ENCODE measurements at regions not wholly inside any gene's neighbourhood (a gene's known extent, or its start where the extent isn't known, plus 50 kb on each side); places are given as distances from the start of the nearest gene placed in this dataset.

DNA sequence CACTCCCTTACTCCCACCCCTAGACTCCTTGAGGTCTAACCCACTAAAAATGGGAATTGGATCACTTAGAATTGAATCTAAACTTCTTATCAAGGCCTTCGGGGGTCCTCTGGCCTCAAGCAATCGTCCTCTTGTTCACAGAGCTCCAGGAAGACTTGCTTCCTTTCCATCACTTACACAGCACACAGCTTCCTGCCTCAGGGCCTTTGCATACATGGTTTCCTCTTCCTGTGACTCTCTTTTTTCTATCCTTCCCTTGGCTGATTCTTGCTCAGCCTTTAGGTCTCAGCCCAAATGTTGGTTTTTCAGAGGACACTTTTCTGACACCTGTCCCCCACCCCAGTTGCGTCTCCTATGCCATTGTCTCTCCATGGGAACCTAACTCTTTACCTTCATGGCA, 50.0 kb upstream of the ALDH1B1 start:
- H3K27me3 ChIP-seq (ENCODE audit: insufficient read depth, low read depth), result no peaks in the 10 kb centered on the region
- TF ChIP-seq, protein P1, sequence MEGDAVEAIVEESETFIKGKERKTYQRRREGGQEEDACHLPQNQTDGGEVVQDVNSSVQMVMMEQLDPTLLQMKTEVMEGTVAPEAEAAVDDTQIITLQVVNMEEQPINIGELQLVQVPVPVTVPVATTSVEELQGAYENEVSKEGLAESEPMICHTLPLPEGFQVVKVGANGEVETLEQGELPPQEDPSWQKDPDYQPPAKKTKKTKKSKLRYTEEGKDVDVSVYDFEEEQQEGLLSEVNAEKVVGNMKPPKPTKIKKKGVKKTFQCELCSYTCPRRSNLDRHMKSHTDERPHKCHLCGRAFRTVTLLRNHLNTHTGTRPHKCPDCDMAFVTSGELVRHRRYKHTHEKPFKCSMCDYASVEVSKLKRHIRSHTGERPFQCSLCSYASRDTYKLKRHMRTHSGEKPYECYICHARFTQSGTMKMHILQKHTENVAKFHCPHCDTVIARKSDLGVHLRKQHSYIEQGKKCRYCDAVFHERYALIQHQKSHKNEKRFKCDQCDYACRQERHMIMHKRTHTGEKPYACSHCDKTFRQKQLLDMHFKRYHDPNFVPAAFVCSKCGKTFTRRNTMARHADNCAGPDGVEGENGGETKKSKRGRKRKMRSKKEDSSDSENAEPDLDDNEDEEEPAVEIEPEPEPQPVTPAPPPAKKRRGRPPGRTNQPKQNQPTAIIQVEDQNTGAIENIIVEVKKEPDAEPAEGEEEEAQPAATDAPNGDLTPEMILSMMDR (conservative IDR thresholded peaks at IDR 0.05; ENCODE audit: low read depth, low read length), result no peak
- no peaks in the 10 kb centered on the region for H4K20me1 ChIP-seq (ENCODE audit: insufficient read depth)
- no peak overlapping the region for H3K4me3 ChIP-seq (IDR thresholded peaks at IDR 0.05; ENCODE audit: insufficient read depth, low read depth, low read length)
- H3K79me2 ChIP-seq (ENCODE audit: insufficient read depth, low read depth), result no peaks in the 10 kb centered on the region
- no peaks in the 10 kb centered on the region for H3K4me1 ChIP-seq (ENCODE audit: low read depth, poor library complexity, severe bottlenecking)
- H2AFZ ChIP-seq (ENCODE audit: low read depth), result no peak overlapping the region
- H3K27ac ChIP-seq, result no peak overlapping the region
- H3K36me3 ChIP-seq (ENCODE audit: insufficient read depth), result no peaks in the 10 kb centered on the region
- no peak overlapping the region for H3K9ac ChIP-seq
- H3K4me2 ChIP-seq, result no peak overlapping the region

GRCh38 chr9:38342096-38342495, 50.4 kb upstream of the ALDH1B1 start:
- no peaks in the 10 kb centered on the region for H4K20me1 ChIP-seq (ENCODE audit: insufficient read depth)
- H3K4me3 ChIP-seq (IDR thresholded peaks at IDR 0.05; ENCODE audit: insufficient read depth, low read depth, low read length), result no peak overlapping the region
- no peaks in the 10 kb centered on the region for H3K36me3 ChIP-seq (ENCODE audit: insufficient read depth)
- H2AFZ ChIP-seq (ENCODE audit: low read depth), result no peak overlapping the region
- no peaks in the 10 kb centered on the region for H3K4me1 ChIP-seq (ENCODE audit: low read depth, poor library complexity, severe bottlenecking)
- H3K79me2 ChIP-seq (ENCODE audit: insufficient read depth, low read depth), result no peaks in the 10 kb centered on the region
- H3K4me2 ChIP-seq, result no peak overlapping the region
- no peaks in the 10 kb centered on the region for H3K27me3 ChIP-seq (ENCODE audit: insufficient read depth, low read depth)
- TF ChIP-seq, protein P1 (conservative IDR thresholded peaks at IDR 0.05; ENCODE audit: low read depth, low read length), result no peak
- no peak overlapping the region for H3K9ac ChIP-seq
- H3K27ac ChIP-seq, result no peak overlapping the region

DNA sequence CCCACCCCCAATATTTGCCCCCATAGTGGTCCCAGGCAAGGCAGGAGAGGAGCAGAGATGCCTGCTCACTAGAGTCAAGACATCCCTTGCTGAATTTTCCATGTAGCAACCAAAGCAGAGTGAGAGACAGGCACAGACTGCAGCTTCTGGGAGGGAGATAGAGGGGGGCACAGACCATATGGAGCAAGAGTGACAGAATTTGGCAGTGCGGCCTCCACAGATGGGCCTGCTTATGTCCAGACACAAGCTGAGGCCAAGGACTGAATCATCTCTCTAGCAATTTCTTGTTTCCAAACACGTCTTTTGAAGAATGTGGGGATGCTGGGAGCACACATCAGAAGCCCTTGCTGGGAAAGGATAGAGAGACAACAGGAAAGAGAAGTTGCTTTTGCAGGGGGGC, 53.0 kb upstream of the ALDH1B1 start:
- Histone ChIP-seq H3K79me2 (ENCODE audit: insufficient read depth, low read depth) (no peaks in the 10 kb centered on the region), H3K27ac (no peak overlapping the region), H3K36me3 (ENCODE audit: insufficient read depth) (no peaks in the 10 kb centered on the region), H3K9ac (no peak overlapping the region), H3K4me2 (no peak overlapping the region), H3K4me3 (IDR thresholded peaks at IDR 0.05; ENCODE audit: insufficient read depth, low read depth, low read length) (no peak overlapping the region), H2AFZ (ENCODE audit: low read depth) (no peak overlapping the region), H3K27me3 (ENCODE audit: insufficient read depth, low read depth) (no peaks in the 10 kb centered on the region), H3K4me1 (ENCODE audit: low read depth, poor library complexity, severe bottlenecking) (no peaks in the 10 kb centered on the region), H4K20me1 (ENCODE audit: insufficient read depth) (no peaks in the 10 kb centered on the region)
- TF ChIP-seq, protein P1 (conservative IDR thresholded peaks at IDR 0.05; ENCODE audit: low read depth, low read length), result no peak

- Histone ChIP-seq H2AFZ (ENCODE audit: low read depth) (no peak overlapping the region), H3K4me2 (no peak overlapping the region), H3K27me3 (ENCODE audit: insufficient read depth, low read depth) (no peaks in the 10 kb centered on the region), H3K9ac (no peak overlapping the region), H3K27ac (no peak overlapping the region), H3K4me1 (ENCODE audit: low read depth, poor library complexity, severe bottlenecking) (no peaks in the 10 kb centered on the region), H3K79me2 (ENCODE audit: insufficient read depth, low read depth) (no peaks in the 10 kb centered on the region), H3K4me3 (IDR thresholded peaks at IDR 0.05; ENCODE audit: insufficient read depth, low read depth, low read length) (no peak overlapping the region), H3K36me3 (ENCODE audit: insufficient read depth) (no peaks in the 10 kb centered on the region), H4K20me1 (ENCODE audit: insufficient read depth) (no peaks in the 10 kb centered on the region)
- TF ChIP-seq, protein P1 (conservative IDR thresholded peaks at IDR 0.05; ENCODE audit: low read depth, low read length), result no peak
Observed at GRCh38 chr9:38339087-38339486, 53.4 kb upstream of the ALDH1B1 start.
